HG02981 (cell line): ENCODE measurements at regions not wholly inside any gene's neighbourhood (a gene's known extent, or its start where the extent isn't known, plus 50 kb on each side); places are given as distances from the start of the nearest gene placed in this dataset.
"Not testable (repeated sequence)": the region's sequence is repeated elsewhere in the genome, so short reads cannot be mapped to it uniquely, and the experiment has no call there.

Experiments
- ATAC-seq: cut with Tn5 transposase; IDR thresholded peaks from one replicate; pipeline ENCODE4 v1.9.1; 2021; ENCODE audit warnings: mild to moderate bottlenecking, moderate library complexity; ENCODE audit not compliant: unreplicated experiment

DNA sequence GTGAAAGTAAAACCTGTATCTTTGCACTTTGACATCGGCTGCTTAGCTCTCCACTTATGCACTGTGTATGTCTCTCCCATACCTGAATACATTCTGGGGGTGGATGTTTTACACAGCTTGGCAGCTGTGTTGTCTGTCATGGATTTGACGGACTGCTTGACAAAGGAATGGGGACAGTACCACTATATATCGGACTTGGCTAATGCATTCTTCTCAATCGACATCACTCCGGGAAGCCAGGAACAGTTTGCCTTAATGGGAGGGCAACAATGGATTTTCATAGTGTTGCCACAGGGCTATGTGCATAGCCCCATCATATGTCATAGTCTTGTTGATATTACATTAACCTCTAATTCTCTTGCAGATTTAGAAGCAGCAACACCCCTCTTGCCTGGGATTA is 1008.3 kb downstream of the DNAH5 start:
- ATAC-seq = no peak

DNA sequence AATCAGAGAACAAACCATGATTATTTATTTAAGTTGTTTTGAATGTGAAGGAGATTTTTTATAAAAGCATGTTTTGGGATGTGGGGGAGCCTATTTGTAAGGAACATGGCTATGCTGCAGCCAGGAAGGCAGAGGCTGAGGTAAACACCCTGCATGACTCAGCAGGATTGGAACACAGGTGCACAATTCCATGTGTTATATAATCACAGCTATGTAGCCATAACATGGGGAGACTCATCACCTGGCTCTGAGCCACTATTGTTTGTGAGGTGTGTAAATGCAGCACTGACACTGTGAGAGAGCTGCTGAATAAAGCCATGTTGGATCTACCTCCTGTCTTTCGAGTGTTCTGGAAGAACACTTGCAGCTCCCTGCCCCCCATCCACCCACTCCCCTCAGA is 1009.8 kb downstream of the DNAH5 start:
- no peak for ATAC-seq

GRCh38 chr5:12920527-12920926 is 1016.3 kb upstream of the CTNND2 start:
- ATAC-seq = no peak

DNA sequence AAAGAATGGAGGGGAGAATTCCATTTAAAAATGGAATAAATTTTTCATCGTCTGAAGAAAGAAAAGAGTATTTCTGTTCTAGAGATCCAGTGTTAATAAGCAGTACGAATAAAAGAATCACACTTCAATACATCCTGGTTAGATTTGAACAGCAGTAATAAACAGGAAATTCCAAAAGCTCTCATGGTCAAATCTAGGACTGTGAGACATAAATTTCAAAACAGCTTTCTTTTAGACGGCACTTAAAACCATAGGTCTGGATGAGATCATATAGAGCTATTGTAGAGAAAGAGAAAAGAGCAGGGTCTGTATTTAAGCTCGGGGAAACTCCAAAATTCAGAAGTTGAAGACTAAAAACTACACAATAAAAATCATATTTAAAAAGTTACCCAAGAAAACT is 1006.9 kb upstream of the CTNND2 start:
- no peak for ATAC-seq

DNA sequence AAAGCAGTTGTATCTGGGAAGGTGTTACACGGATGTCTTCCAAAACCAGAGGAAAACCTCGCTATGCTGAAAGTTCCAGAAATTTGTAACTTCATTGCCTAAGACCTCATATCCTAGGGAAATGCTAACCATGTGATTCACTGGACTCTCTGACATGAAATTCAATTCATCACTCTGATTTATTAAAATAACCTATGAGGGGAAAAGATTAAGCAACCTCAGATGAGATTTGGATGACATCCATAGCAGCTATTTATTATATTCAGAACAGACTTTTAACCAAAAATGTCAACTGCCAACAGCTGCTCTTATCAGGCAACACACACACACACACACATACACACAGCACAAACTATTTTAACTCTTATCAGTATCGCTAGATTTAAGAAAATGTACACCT is 1006.4 kb upstream of the CTNND2 start:
- ATAC-seq = no peak

DNA sequence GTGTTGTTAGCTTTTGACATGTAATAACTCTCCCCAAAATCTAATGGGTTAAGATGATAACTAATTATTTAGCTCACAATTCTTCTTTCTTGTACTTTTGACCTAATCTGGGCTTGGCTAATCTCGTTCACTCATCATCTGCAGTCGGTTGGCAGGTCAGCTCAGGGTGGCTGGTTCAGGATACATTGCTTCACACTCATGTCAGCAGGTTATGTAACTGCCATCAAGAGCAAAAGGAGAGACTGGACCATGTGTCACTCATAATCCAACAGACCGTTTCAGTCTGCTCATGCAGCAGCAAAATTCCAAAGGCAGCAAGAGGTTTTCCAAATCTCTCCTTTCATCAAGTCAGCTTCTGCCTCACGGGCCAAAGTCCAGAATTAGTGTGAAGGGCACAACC is 998.4 kb upstream of the CTNND2 start:
- no peak for ATAC-seq

DNA sequence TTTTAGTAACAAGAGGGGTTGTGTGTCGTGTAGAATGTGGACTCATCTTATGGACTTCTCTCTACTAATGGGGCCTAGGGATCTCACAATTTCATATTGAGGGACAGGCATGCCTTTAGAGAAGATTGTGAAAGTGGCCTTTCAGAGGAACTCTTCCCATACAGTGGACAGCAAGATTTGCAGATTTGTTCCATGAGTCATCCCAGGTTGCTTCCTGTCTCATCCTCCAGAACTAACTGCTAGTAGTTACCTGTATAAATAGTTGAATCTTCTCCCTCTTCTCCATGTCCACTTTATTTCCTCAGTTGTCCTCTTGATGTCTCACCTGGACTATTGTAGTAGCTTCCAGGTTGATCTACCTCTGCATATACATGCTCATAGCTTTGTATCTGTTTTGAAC is 997.5 kb upstream of the CTNND2 start:
- no peak for ATAC-seq

DNA sequence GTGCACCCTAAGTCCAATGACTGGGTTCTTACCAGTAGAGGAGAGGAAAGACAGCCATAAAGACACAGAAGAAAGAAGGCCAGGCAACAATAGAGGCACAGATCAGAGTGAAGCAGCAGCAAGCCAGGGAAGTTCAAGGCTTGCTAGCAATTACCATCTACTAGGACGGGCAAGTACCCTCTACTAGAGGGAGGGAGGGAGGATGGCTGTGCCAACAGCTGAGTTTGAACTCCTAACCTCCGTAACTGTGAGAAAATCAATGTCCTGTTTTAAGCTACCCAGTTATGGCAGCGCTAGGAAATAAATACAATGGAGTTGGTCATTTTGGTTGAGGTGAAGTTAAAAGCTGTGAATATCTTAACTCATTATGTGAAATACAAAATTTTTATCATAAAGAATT is 991.8 kb upstream of the CTNND2 start:
- no peak for ATAC-seq

GRCh38 chr5:12885018-12885417 is 980.8 kb upstream of the CTNND2 start:
- no peak for ATAC-seq

- ATAC-seq = no peak
These were observed 979.1 kb upstream of the CTNND2 start for GRCh38 chr5:12883395-12883794.

- no peak for ATAC-seq
These were observed 972.5 kb upstream of the CTNND2 start for GRCh38 chr5:12876541-12877298.

DNA sequence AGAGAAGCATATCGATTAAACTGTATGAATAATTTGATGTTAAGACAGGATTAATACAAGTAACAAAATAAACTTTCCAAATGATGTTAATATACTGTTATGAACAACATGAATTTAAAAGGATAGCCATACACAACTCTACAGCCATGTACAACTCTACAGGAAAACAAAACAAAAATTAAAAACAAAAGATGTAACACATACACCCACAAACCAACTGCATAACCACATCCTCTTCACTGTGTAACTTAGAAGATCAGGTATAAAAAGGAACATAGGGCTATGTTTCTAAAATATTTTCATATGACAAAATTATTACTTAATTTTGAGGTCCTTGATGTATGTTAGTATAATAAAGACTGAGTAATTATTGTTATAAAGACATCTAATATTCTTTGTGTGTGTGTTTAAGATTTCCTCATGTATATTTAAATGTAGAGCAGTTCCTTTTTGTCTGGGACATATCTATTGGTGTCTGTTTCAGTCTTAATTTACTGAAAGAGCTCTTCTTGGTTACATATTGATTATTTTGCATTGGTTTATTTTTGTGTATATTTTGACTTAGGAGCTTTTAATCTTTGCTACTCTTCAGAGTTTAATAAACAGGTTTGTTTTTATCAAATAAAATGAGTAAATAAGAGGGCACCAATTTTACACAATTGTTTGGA is 966.8 kb upstream of the CTNND2 start:
- peak; percentile 68 for ATAC-seq

- no peak for ATAC-seq
These were observed 961.3 kb upstream of the CTNND2 start for GRCh38 chr5:12865529-12865928.

- no peak for ATAC-seq
These were observed 957.8 kb upstream of the CTNND2 start for GRCh38 chr5:12861886-12862654.

GRCh38 chr5:12856105-12856504 is 951.9 kb upstream of the CTNND2 start:
- ATAC-seq = not testable (repeated sequence)

- no peak for ATAC-seq
These were observed 950.1 kb upstream of the CTNND2 start for GRCh38 chr5:12854386-12854785.

- ATAC-seq = no peak
These were observed 947.5 kb upstream of the CTNND2 start for GRCh38 chr5:12851761-12852160.

- no peak for ATAC-seq
These were observed 944.5 kb upstream of the CTNND2 start for GRCh38 chr5:12848709-12849108.

DNA sequence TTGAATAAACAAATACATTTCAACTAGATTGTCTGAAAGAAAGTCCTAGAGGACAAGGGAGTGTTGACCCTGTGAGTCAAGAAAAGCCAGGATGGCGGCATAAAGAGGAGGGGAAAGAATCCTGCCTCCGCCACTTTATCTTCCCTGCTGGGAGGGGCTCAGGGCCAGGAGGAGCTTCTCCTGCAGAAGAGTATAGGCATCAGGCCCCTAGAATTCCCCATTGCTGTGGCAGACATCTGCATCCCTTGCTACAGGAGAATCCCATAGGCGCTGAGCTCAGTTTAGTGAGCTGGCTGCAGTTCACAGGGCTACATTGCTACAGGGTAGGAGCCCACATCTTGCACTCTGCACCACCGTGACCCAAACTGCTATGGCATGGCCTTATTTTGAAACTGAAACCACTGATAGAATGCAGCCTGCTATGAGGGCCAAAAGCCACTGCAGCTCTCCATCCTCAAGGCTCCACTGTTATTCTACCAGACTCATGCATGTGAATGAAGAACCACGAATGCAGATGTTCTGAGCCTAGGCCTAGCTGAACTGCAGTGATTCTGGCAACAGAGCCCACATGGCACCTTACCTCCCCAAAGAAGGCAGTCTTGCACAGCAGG is 941.4 kb upstream of the CTNND2 start:
- ATAC-seq = no peak

DNA sequence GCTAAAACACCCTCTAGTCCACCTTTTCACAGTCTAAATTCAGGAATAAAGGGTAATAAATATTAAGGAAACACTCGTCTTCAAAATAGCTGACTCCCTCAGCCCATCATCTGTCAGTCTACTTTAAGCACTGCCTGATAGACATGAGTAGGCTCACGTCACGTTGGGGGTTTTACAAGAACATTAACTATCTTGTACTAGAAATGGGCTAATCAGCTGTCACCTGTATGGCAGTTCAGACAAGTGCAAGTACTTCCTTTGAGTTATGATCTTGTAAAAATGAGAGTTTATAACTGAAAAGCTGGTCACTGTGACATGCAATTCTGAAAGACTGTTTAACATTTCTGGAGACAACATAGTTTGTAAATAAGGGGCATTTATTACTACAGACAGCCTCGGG is 936.7 kb upstream of the CTNND2 start:
- no peak for ATAC-seq

- ATAC-seq = no peak
These were observed 933.3 kb upstream of the CTNND2 start for GRCh38 chr5:12837592-12837991.
